WTC11 (cell line): ENCODE measurements at regions not wholly inside any gene's neighbourhood (a gene's known extent, or its start where the extent isn't known, plus 50 kb on each side); places are given as distances from the start of the nearest gene placed in this dataset.

Experiments used
- ARID4B ChIP-seq: sonication (generic); formaldehyde crosslinking; IDR thresholded peaks from 2 replicates; pipeline ENCODE4 v1.8.0; 2023; ENCODE audit warnings: missing genetic modification reagents, mild to moderate bottlenecking, borderline replicate concordance
- CDX4 ChIP-seq: fragments of 250-450 bp; sonication (Bioruptor Pico); IDR thresholded peaks from 2 replicates; pipeline ENCODE4 v1.9.0; 2021; ENCODE audit warnings: moderate library complexity, mild to moderate bottlenecking, inconsistent platforms, borderline replicate concordance
- CTCF ChIP-seq: fragments of 200-600 bp; IDR thresholded peaks from 2 replicates; pipeline ENCODE4 v1.8.0; 2022; ENCODE audit warnings: antibody characterized with exemption
- E2F1 ChIP-seq: sonication (generic); formaldehyde crosslinking; IDR thresholded peaks from 2 replicates; pipeline ENCODE4 v1.8.0; 2022; ENCODE audit warnings: mild to moderate bottlenecking, missing genetic modification reagents
- E2F4 ChIP-seq: sonication (generic); formaldehyde crosslinking; IDR thresholded peaks from 2 replicates; pipeline ENCODE4 v1.8.1; 2022; ENCODE audit warnings: low read depth, mild to moderate bottlenecking, moderate library complexity, missing genetic modification reagents, borderline replicate concordance
- IRF2 ChIP-seq: sonication (generic); formaldehyde crosslinking; IDR thresholded peaks from 2 replicates; pipeline ENCODE4 v1.8.0; 2022; ENCODE audit warnings: low read depth, missing genetic modification reagents, borderline replicate concordance
- MAX ChIP-seq: sonication (generic); formaldehyde crosslinking; IDR thresholded peaks from 2 replicates; pipeline ENCODE4 v1.8.0; 2022; ENCODE audit warnings: mild to moderate bottlenecking, missing genetic modification reagents
- MXD4 ChIP-seq: fragments of 250-450 bp; sonication (Bioruptor Pico); IDR thresholded peaks from 2 replicates; pipeline ENCODE4 v1.8.0; 2021; ENCODE audit warnings: mild to moderate bottlenecking, moderate library complexity, borderline replicate concordance
- NR2C2 ChIP-seq: sonication (generic); formaldehyde crosslinking; IDR thresholded peaks from 2 replicates; pipeline ENCODE4 v1.8.0; 2022; ENCODE audit warnings: mild to moderate bottlenecking, missing genetic modification reagents
- NR3C1 ChIP-seq: sonication (generic); formaldehyde crosslinking; conservative IDR thresholded peaks from 2 replicates; pipeline ENCODE4 v1.8.1; 2023; ENCODE audit warnings: low read depth, mild to moderate bottlenecking, missing genetic modification reagents
- SP1 ChIP-seq: sonication (generic); formaldehyde crosslinking; conservative IDR thresholded peaks from 2 replicates; pipeline ENCODE4 v1.8.1; 2022; ENCODE audit warnings: missing genetic modification reagents
- STAT6 ChIP-seq: sonication (generic); formaldehyde crosslinking; conservative IDR thresholded peaks from 2 replicates; pipeline ENCODE4 v1.8.1; 2023; ENCODE audit warnings: mild to moderate bottlenecking, low read depth, missing genetic modification reagents, moderate library complexity
- ZNF121 ChIP-seq: sonication (generic); formaldehyde crosslinking; IDR thresholded peaks from 2 replicates; pipeline ENCODE4 v1.8.0; 2023; ENCODE audit warnings: missing genetic modification reagents
- ZNF219 ChIP-seq: sonication (generic); formaldehyde crosslinking; IDR thresholded peaks from 2 replicates; pipeline ENCODE4 v1.8.0; 2023; ENCODE audit warnings: missing genetic modification reagents, mild to moderate bottlenecking, borderline replicate concordance

GRCh38 chr3:106703524-106703923 lies 673.7 kb upstream of the CCDC54 start:
- TF ChIP-seq CTCF (no peak), MAX (CRISPR knock-in tag) (no peak), NR3C1 (CRISPR knock-in tag) (no peak), MXD4 (CRISPR knock-in tag) (no peak), E2F1 (no peak), NR2C2 (CRISPR knock-in tag) (no peak), IRF2 (CRISPR knock-in tag) (no peak), ZNF219 (CRISPR knock-in tag) (no peak), ZNF121 (CRISPR knock-in tag) (no peak), E2F4 (CRISPR knock-in tag) (no peak), SP1 (CRISPR knock-in tag) (no peak), ARID4B (no peak), STAT6 (CRISPR knock-in tag) (no peak), CDX4 (CRISPR knock-in tag) (no peak)
